H1 (cell line): ENCODE measurements at regions not wholly inside any gene's neighbourhood (a gene's known extent, or its start where the extent isn't known, plus 50 kb on each side); places are given as distances from the start of the nearest gene placed in this dataset.

Source experiments
- POLR2A ChIP-seq, 2 experiments: IDR thresholded peaks; 1 replicate in 1 of 2; 2 replicates in 1 of 2; pipeline ENCODE4 v1.6.1; 2011; ENCODE audit warnings: low read depth in 2 of 2, low read length in 2 of 2, mild to moderate bottlenecking in 2 of 2; ENCODE audit errors: control extremely low read depth in 1 of 2
- POLR2AphosphoS5 ChIP-seq: IDR thresholded peaks from 2 replicates; pipeline ENCODE4 v1.6.1; 2011; ENCODE audit warnings: low read depth, low read length
- TAF7 ChIP-seq: optimal IDR thresholded peaks from 2 replicates; pipeline ENCODE3; 2011; ENCODE audit warnings: low read depth, mild to moderate bottlenecking, inconsistent platforms, low read length, moderate library complexity, borderline replicate concordance
- TF ChIP-seq, protein P1 (sequence below), 3 experiments: IDR thresholded peaks; 1 replicate in 2 of 3; 2 replicates in 1 of 3; pipeline versions ENCODE4 v1.5.1 to v1.6.1; 2011; ENCODE audit warnings: low read length in 3 of 3, mild to moderate bottlenecking in 3 of 3, inconsistent platforms in 2 of 3, low read depth in 1 of 3, moderate library complexity in 1 of 3; ENCODE audit not compliant: insufficient read depth in 1 of 3; ENCODE audit errors: control extremely low read depth in 1 of 3
- TF ChIP-seq, protein P2 (sequence below): IDR thresholded peaks from 2 replicates; pipeline ENCODE4 v1.6.1; 2012; ENCODE audit warnings: inconsistent platforms

DNA sequence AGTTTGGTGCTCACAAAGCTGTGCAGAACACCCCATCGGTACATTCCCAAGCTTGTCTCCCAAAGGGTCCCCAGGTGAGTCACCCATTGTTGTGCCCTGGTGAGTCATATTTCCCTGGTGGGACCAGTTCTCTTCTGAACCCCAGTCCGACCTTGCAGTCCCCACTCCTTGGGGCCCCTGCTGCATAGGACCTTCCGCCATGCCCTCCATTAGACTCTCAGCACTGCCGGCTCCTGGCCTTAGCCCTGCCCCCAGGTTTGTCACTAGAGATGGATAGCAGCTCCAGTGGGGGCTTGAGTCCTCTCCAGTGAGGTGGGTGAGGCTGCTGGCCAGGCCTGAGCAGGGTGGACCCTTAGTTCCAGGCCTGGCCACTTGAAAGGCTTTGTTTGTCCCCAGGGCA, 80.5 kb upstream of the MKI67 start:
- TF ChIP-seq, protein P1, sequence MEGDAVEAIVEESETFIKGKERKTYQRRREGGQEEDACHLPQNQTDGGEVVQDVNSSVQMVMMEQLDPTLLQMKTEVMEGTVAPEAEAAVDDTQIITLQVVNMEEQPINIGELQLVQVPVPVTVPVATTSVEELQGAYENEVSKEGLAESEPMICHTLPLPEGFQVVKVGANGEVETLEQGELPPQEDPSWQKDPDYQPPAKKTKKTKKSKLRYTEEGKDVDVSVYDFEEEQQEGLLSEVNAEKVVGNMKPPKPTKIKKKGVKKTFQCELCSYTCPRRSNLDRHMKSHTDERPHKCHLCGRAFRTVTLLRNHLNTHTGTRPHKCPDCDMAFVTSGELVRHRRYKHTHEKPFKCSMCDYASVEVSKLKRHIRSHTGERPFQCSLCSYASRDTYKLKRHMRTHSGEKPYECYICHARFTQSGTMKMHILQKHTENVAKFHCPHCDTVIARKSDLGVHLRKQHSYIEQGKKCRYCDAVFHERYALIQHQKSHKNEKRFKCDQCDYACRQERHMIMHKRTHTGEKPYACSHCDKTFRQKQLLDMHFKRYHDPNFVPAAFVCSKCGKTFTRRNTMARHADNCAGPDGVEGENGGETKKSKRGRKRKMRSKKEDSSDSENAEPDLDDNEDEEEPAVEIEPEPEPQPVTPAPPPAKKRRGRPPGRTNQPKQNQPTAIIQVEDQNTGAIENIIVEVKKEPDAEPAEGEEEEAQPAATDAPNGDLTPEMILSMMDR (IDR thresholded peaks at IDR 0.05; ENCODE audit: control extremely low read depth in 1 of 3, insufficient read depth in 1 of 3, low read depth in 1 of 3, low read length in 3 of 3), result no peak
- TF ChIP-seq, protein P2, sequence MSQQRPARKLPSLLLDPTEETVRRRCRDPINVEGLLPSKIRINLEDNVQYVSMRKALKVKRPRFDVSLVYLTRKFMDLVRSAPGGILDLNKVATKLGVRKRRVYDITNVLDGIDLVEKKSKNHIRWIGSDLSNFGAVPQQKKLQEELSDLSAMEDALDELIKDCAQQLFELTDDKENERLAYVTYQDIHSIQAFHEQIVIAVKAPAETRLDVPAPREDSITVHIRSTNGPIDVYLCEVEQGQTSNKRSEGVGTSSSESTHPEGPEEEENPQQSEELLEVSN, result no peak
- TF ChIP-seq POLR2A (IDR thresholded peaks at IDR 0.05; ENCODE audit: control extremely low read depth in 1 of 2, low read depth in 2 of 2, low read length in 2 of 2) (no peak), POLR2AphosphoS5 (no peak), TAF7 (no peak)
